GM04503 (cell line): ENCODE measurements at regions not wholly inside any gene's neighbourhood (a gene's known extent, or its start where the extent isn't known, plus 50 kb on each side); places are given as distances from the start of the nearest gene placed in this dataset.
A peak's percentile ranks its signal among the peaks of the same experiment; 100 is the strongest.

Experiments
- DNase-seq: peaks from one replicate; pipeline ENCODE4 v3.0.0-alpha.2; 2012; ENCODE audit warnings: low read depth

GRCh38 chr6:91126876-91127275 is 540.0 kb upstream of the MAP3K7 start:
- no peak for DNase-seq

- no peak for DNase-seq
Observed at GRCh38 chr6:91117550-91117949, 530.7 kb upstream of the MAP3K7 start.

DNA sequence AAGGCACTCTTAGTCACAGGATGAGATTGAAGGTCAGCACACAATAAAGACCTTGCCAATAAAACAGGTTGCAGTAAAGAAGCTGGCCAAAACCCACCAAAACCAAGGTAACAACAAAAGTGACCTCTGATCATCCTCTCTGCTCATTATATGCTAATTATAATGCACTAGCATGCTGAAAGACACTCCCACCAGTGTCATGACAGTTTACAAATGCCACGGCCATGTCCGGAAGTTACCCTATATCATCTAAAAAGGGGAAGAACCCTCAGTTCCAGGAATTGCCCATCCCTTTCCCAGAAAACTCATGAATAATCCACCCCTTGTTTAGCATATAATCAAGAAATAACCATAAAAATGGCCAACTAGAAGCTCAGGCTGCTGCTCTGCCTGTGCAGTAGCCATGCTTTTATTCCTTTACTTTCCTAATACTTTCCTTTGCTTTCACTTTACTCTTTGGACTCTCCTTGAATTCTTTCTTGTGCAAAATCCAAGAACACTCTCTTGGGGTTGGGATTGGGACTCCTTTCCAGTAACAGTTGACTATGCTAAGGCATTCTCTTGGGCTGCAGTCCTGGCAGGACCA is 527.3 kb upstream of the MAP3K7 start:
- no peak for DNase-seq

DNA sequence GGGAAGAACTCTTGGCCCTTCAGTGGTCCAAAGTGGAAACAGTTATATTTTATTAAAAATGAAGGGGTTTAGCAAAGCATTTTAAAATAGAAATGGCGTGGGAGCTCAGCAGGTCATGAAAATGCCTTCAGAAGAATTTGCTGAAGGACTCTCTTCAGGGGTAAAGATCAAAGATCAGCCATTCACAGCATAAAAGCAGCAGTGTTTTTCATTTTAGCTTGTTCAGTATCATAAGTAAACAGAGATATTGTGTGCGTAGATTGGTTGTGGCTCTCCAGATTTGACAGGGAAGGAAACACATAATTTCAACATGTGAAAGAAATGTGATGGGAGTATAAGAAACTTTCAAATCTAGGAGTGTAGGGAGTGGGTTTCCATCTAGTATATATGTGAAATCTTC is 519.2 kb upstream of the MAP3K7 start:
- DNase-seq = no peak

DNA sequence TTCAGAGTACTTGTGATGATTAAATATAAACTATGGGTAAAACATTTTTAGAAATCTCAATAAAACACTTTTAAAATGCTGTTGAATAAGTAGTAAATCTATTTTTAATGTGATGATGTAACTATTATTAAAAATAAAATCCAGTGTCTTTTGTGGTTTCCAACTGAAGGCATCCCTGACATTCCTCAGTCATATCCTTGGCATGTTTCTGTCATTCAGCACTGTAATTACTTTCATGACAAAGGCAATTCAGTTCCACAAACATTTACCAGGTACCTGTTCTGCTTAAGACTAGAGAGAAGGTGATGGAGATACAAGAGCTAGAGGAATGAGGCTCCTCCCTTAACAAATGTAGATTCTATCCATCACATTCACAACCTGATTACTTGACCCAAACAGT is 518.7 kb upstream of the MAP3K7 start:
- no peak for DNase-seq

- no peak for DNase-seq
Observed at GRCh38 chr6:91099479-91099878, 512.6 kb upstream of the MAP3K7 start.

GRCh38 chr6:91098006-91098405 is 511.1 kb upstream of the MAP3K7 start:
- no peak for DNase-seq

DNA sequence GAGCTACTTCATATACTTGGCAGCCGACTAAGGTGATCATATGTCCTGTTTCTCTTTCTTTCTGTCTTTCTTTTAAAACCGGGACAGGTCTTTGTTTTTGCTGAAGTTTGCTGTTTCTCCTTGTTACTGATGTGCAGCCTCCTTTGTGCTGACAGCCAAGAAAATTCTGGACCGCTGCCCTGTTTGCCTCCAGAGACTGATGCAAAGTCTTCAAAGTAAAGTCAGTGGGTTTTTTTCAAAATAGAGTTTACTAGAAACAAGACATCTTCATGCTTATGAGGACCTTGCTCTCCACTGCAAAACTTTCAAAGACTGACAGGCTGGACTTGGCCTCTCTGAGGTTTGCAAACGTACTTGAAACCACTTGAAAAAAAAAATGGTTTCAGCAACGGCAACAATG is 510.5 kb upstream of the MAP3K7 start:
- DNase-seq = no peak

DNA sequence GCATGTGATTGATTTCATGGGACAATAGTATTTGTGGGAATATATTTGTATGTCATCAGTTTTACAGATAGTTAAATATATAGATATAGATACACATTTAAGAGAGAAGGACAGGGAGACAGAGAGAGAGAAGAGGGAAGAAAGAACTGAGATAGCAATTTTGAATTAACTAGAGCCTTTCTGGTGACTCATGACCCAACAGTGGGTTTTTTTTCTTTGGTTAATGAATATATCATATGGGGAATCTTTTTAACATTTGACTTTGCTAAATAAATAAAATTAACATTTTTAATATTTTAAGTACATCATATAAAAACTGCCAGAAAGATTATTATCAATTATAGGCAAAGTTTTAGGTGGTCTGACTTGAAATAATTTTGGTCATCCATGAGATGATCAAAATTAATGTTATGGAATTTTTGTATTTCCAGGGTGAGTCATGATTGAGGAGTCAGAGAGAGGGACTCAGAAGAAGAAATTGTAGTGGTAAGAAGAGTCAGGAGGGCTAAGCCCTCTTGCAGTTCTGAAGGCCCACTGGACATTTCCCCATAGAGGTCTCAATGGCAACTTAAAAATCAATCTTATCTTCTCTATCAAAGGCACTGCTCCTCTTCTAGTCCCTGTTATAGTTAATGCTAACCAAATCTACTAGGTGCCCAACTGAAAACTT is 508.1 kb upstream of the MAP3K7 start:
- DNase-seq = no peak

DNA sequence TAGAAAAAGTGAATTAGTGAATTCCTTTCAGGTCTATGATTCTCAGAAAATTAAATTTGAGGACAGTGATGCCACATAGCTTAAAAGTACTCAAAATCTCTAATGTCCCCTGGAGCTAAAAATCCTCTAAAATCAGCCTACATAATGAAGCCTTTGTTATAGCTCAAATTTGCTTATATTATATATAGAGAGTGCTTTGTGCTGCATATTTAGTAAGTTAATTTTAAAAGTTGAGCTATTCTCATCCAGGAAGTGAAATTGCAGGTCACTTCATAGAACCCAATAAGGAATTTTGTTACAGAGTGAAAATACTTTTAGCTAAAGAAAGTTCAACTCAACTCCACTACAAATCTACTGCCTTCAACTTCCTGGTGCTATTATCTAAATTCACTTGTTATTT is 507.5 kb upstream of the MAP3K7 start:
- DNase-seq = no peak

DNA sequence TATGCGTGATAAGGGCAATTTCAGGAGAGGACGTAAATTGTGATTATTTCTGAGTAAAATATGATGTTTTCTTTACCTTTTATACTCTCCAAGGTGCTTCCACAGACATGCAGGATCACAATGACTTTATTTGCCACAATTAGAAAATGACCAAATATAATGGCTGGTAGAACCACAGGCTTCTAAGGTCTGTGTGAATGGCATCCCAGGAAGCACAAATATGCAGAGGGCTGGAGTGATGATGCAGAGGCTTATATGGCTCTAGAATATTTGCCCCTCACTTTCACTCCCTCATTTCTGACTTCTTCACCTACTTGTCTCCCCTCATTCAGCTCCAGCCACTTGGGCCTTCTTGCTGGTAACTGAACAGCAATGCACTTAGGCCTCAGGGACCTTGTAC is 502.1 kb upstream of the MAP3K7 start:
- DNase-seq = no peak

DNA sequence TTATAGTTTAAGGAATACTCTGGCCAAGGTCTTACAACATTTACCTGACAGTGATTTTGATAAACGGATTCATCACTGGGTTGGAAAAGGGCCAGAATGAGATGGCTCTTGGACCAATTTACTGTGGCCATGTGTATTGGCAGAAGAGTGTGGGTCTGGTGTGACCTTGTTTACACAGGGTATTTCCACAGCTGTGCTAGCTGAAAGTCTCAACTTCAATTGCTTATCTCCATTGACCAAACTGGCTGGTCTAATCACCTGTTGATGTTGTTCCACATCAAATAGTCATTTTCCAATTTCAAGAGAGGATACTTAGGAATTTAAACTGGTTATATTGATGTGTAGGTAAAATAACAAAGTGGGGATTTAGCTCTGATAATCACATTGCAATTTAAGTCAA is 501.6 kb upstream of the MAP3K7 start:
- no peak for DNase-seq

- no peak for DNase-seq
Observed at GRCh38 chr6:91087908-91088307, 501.0 kb upstream of the MAP3K7 start.

GRCh38 chr6:91083211-91083610 is 496.3 kb upstream of the MAP3K7 start:
- no peak for DNase-seq

DNA sequence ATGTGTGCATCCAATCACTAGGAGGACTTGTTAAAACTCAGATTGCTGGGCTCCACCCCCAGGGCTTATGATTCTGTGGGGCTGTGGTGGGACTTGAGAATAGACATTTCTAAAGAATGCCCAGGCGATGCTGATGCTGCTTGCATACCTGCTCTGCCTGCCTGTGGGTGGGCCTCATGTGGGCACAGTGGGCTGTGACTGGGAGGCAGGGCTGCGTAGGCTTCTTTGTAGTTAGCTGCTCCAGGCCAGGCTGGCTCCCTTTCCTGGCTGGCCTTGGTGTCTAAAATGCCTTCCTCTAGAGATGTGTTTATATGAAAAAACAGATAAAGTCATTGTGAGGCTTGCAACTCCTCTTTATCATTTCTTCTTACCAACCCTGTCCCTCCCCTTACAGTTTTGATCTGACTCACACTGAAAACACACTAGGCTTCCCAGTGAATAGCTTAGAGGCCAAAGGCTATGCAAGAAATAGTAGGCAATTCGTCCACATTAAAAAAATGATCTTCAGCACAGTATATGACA is 495.5 kb upstream of the MAP3K7 start:
- no peak for DNase-seq

DNA sequence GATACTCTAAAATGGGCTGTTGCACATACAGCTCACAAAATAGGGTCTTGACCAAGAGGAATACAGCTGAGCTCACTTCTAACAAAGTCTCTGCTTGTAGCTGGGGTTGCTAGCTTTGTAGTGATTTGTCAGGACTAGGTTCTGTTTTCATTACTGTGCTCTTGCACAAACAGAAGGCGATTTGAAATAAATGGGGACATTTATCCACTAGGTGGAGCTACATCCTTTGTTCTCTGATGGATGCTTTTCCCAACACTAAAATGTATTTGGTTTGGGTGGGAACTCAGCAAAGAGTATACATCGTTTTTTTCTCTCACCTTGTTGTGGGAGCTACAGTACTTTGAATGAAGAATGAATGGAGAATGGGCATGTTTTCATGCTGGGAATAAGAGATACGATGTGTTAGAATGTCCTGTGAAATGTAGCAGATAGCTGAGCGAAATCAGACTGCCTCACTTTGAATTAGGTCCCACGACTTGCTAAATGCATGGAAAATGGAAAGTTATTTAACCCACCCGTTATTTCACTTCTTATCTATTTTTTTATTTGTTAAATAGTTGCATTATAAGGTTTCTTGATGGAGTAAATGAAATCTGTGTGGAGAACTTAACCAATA is 494.7 kb upstream of the MAP3K7 start:
- DNase-seq = peak; percentile 7

GRCh38 chr6:91080871-91081270 is 494.0 kb upstream of the MAP3K7 start:
- no peak for DNase-seq

DNA sequence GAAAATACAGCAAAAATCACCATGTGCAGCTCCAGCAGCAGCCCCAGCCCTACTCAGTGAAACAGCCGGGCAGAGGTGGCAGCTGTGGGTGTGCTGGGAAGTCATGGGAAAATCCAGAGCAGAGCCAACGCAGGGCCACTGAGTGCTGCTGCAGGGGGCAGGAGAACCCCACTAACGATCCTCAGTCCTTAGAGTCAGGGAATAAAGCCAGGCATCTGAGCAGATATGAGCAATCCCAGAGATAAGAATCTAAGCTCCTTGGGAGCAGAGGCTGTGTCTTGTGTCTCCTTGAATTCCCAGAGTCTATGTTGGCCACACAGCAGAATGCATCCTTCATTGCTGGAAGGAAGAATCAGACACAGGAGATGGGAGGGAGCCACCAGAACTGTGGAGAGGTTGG is 493.1 kb upstream of the MAP3K7 start:
- no peak for DNase-seq

DNA sequence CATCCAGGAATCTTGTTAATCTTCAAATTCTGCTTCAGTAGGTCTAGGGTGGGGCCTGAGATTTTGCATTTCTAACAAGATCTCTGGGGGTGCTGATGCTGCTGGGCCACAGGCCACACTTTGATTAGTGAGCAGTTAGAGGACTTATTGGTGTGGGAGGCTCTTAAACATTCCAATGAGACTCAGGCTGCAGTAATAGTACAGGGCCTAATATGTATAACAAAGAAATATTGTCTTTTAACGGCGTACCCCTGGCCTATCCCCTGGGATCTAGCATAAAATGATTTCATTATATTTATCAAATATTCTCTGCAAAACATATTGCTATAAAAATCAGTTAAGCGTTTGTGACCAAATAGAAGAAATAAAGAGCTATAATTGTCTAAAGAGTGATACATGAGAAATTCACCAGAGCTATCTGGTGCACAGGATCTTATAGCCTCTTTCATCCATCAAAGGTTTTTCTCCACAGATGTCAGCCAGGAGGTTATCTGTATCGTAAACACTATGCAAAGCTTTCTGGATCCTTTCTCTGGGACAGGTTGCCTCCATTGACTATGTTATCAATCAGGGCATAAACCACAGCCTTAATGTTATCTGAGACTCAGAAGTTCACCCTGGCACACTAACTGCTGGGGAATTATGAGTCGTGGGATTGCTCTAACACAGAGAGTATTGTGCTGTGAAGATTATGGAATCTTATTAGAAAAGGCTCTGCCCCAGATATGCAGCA is 488.5 kb upstream of the MAP3K7 start:
- no peak for DNase-seq

- DNase-seq = no peak
Observed at GRCh38 chr6:91063362-91063761, 476.5 kb upstream of the MAP3K7 start.

- no peak for DNase-seq
Observed at GRCh38 chr6:91057689-91058088, 470.8 kb upstream of the MAP3K7 start.

- no peak for DNase-seq
Observed at GRCh38 chr6:91055959-91056358, 469.1 kb upstream of the MAP3K7 start.
